GM21360 (cell line): ENCODE measurements at regions not wholly inside any gene's neighbourhood (a gene's known extent, or its start where the extent isn't known, plus 50 kb on each side); places are given as distances from the start of the nearest gene placed in this dataset.
A peak's percentile ranks its signal among the peaks of the same experiment; 100 is the strongest.
"Not testable (repeated sequence)": the region's sequence is repeated elsewhere in the genome, so short reads cannot be mapped to it uniquely, and the experiment has no call there.

Source experiments
- ATAC-seq: cut with Tn5 transposase; IDR thresholded peaks from one replicate; pipeline ENCODE4 v1.9.1; 2021; ENCODE audit warnings: mild to moderate bottlenecking, moderate library complexity; ENCODE audit not compliant: unreplicated experiment

- no peak for ATAC-seq
Measured at GRCh38 chr12:107826276-107826675, 51.8 kb downstream of the ASCL4 start.

DNA sequence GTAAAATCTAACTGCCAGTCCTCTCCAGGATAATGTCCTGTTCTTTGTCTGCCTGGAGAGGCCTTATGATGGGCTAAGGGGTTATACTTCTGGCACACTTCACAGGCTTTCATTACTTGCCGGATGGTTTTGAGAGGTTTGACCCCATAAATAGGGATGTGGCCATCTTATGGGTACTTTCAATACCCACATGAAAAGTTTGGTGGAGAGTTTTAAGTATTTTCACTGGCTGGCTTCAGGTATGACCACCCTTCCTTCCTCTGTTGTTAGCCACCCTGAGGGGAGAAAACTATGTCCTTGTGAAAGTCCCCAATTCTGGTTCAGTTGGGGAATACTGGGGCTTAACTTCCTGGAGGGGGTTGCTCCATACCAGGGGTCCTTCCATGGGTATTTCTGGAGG lies 54.8 kb downstream of the ASCL4 start:
- ATAC-seq: no peak

- ATAC-seq: no peak
Measured at GRCh38 chr12:107832441-107832840, 57.9 kb downstream of the ASCL4 start.

GRCh38 chr12:107840186-107840585 lies 65.7 kb downstream of the ASCL4 start:
- ATAC-seq: no peak

DNA sequence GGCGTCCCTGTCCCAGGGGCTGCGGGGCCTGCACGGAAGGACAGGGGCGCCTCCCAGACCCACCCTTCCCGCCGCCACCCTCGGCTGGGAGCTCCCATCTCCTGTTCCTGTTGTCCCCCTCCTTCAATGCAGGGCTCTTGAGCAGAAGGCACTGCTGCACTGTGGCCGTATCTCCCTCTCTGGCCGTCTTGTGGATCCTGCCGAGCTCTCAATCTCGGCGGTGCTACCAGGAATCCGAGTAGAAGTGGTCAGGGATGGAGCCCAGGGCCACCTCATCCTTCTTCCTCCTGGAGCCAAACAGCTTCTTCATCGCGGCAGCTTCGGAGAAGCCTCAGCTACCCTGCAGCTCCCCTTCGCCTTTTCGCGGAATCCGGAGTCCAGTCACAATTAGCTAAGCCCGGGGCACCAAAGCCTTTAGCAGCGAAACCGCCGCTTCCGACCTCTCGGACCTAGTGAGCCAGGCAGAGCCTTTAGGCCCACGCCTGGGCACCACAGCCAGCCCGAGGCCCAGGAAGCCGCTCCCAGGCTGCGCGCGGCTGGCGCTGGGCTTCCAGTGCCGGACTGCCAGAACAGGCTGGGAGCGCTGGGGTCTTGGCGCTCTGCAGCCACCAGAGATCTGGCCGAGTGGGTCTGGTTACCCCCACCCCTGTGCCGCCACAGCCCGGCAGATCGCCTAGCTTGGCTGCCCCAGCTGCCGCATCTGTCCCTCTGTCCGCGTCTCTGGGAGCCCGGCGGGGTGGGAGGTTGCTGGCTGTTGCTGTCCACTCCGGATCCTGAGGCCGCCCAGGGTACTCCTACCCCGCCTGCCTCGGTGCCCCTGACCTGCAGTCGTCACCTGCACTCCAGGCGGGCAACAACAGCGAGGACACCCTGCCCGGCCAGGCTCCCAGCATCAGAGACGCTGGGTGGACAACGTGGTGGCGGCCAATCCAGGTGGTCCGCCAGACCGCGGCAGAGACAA lies 69.1 kb downstream of the ASCL4 start:
- no peak for ATAC-seq

DNA sequence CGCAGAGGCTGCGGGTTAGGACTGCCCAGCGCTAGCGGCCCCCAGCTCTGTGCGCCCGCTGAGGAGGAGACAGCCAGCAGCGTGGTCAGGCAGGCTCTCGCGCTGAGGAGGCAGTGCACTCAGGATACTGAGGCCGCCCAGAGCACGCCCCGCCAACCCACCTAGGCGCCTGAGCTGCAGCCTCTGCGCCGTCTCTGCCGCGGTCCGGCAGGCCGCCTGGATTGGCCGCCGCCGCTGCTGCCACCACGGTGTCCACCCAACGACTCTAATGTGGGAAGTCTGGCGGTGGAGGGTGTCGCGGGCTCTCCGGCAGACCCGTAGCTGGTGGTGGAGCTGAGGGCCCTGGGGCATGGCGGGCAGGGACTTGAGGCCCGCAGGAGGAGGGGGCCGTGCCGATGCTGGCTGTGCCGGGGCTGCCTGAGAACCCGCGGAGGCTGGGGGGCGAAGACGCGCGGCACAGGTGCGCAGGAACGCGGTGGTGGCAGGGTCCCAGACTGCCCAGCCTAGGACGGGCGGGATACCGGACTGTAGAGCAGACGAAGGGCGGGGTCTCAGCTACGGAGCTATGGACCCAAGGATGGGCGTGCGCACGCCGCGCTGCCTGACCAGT lies 69.9 kb downstream of the ASCL4 start:
- ATAC-seq: no peak

- no peak for ATAC-seq
Measured at GRCh38 chr12:107845226-107845979, 70.9 kb downstream of the ASCL4 start.

- ATAC-seq: no peak
Measured at GRCh38 chr12:107845980-107846659, 71.6 kb downstream of the ASCL4 start.

GRCh38 chr12:107847430-107847829 lies 72.9 kb downstream of the ASCL4 start:
- no peak for ATAC-seq

DNA sequence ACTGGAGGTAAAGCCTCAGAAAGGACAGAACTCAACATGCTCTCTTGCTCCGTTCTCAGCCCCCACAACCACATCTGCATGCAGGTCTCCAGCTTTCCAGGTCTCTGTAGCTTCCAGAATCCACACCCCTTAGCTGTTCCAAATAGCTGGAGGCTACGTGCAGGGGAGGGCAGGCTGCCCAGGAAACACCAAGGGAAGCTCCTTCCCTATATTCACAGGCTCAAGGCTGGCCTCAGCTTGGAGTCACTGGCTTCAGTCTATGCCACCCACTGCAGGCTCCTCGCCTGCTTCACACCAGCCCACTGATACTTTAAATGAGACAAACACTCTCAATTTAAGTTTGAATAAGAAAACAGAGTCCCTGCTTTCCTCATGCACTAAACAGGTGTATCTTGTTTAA lies 73.3 kb downstream of the ASCL4 start:
- ATAC-seq: no peak

DNA sequence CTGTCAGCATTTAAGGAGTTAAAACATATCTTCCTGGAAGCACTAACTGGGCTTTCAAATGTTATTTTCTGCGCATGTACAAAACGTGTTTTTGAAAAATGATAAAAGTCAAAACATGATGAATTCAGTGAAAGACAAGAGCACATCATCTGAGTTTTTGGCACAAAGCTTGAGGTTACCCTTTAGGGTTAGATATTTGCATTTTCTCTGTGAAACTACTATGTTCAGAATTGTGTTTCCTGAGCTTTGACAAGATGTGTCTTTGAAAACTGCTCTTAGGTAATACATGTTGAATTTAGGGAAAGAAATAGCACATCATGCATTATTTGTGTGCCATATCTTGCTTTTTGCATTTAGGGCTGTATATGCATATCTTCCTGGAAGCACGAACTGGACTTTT lies 79.0 kb downstream of the ASCL4 start:
- ATAC-seq: no peak

DNA sequence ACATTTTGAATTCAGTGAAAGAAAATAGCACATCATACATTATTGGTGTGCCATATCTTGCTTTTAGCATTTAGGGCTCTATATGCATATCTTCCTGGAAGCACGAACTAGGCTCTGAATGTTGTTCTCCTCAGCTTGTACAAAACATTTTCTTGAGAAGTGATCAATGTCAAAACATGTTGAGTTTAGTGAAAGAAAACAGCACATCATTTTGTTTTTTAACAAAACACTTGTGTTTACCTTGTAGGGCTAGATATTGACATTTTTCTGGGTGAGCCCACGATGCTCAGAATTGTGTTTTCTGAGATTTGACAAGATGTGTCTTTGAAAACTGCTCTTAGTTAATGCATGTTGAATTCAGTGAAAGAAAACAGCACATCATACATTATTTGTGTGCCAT lies 81.0 kb downstream of the ASCL4 start:
- no peak for ATAC-seq

GRCh38 chr12:107856096-107856495 lies 81.6 kb downstream of the ASCL4 start:
- ATAC-seq: no peak

- ATAC-seq: no peak
Measured at GRCh38 chr12:107857191-107857590, 82.7 kb downstream of the ASCL4 start.

DNA sequence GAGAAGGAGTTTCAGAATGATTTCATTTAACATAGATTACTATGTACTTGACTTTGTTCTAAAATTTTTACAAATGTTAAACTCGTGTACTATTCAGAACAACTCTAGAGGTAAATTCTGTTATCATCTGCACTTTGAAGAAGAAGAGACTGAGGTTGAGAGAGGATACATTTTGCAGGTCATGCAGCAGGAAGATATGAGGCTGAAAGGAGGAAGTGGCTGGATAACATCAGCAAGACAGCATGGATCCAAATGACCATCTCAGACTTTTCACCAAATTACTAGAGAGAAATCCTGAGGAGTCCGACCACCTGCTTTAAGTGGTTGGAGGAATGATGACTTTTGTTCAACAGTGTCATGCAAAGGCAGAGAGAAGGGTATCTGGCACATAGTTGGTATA lies 84.9 kb downstream of the ASCL4 start:
- no peak for ATAC-seq

DNA sequence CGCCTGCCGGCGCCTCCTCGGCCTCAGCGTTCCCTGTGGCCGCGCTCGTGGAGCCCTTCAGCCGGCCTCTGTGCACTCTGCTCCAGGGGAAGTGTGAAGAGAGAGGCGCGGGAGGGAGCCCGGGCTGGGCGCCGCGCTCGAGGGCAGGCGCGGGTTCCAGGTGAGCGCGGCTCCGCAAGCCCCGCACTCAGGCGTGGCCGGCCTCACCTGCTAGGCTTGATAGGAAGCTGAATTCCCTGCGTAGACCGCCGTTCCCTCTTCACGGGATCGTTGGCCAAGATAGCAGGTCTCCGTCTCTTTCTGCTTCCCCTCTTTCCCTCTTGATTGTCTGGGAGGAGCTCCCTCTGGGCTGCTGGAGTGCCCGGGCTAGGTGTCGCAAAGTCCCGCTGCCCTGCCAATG lies 89.7 kb downstream of the ASCL4 start:
- ATAC-seq: no peak

DNA sequence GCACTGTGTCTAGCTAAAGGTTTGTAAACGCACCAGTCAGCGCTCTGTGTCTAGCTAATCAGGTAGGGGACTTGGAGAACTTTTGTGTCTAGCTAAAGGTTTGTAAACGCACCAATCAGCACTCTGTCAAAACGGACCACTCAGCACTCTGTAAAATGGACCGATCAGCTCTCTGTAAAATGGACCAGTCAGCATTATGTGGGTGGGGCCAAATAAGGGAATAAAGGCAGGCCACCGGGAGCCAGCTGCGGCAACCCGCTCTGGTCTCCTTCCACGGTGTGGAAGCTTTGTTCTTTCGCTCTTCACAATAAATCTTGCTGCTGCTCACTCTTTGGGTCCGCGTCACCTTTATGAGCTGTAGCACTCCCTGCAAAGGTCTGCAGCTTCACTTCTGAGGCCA lies 90.2 kb downstream of the ASCL4 start:
- ATAC-seq: not testable (repeated sequence)

DNA sequence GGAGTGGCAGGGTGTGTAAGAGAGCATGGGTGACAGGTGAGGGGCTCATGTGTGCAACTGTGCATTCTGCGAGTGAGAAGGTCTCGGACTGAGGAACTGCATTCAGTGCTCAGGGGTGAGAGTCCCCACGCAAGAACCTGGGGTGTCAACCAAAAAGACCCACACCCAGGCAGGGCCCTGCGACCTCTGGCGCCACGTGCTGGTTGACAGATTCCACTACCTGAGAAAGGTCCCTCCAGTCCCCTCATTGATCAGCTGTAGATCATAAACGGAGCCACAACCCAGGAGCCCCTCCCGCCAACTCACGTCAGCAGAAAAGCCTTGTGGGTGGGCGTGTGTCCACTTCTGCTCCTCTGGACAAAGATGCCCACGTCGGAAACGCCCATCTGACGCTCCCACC lies 98.7 kb downstream of the ASCL4 start:
- ATAC-seq: no peak

GRCh38 chr12:107875786-107876185 lies 101.3 kb downstream of the ASCL4 start:
- ATAC-seq: no peak

GRCh38 chr12:107884769-107885694 lies 110.5 kb downstream of the ASCL4 start:
- peak; percentile 46 for ATAC-seq
